Glomerular visceral epithelial cell (primary cell): ENCODE measurements at regions not wholly inside any gene's neighbourhood (a gene's known extent, or its start where the extent isn't known, plus 50 kb on each side); places are given as distances from the start of the nearest gene placed in this dataset.

Experiments used
- DNase-seq: peaks from one replicate; pipeline ENCODE4 v3.0.0-alpha.2; 2016; ENCODE audit errors: extremely low spot score

GRCh38 chr4:65918872-65919271 is 248.6 kb upstream of the EPHA5 start:
- no peak for DNase-seq

GRCh38 chr4:65918212-65918611 is 247.9 kb upstream of the EPHA5 start:
- no peak for DNase-seq

- peak; percentile 14 for DNase-seq
These were observed 247.2 kb upstream of the EPHA5 start for GRCh38 chr4:65917486-65917885.

DNA sequence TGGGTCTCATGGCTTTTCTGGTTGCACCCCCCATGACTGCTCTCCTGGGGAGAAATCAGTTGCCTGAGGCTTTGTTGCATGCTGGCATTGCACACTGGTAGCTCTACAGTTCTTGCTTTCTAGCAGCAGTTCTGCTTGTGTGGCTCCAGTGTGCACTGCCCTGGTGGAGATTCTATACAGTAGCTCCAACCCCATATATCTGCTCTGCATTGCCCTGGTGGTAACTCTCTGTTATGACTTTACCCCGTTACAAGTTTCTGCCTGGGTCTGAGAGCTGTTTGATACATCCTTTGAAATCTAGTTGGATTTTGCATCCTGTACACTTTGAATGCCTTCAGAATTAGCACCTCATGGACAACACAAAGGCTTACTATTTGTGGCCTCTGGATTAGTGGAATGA is 241.4 kb upstream of the EPHA5 start:
- DNase-seq = no peak

DNA sequence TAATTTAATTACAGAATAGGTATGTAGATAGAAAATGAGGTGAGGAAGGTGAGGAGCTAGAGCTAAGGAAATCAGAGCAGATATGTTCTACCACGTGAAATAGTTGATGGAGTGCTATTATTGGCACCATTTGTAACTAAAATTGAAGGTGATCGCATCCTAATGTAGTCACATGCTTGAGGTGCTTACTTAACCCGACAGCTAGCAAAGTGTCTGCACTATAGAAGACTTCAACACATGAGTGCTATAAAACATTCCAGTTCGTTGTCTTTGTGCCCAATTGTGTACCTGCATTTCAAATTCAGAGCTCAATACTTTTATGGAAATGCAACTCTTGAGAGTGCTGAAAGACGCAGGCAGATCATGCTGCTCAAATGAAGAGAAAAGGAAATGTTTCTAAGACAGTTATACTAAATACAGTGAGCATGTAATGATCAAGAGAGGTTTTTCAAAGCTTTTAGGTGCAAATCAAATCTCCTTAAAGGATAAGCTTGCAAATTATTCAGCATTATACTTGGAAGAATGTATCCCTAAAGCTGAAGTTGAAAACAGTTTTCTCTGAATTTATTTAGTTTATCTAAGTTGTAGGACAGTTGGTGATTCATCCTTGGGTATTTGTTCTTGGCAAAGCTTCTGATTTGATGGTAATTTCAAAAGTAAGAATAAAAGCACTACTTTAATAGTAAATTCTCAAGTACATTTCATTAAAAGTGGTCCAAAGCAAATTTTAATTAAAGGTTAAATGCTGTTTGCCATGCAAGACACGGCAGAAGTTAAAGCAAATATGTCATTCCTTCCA is 223.9 kb upstream of the EPHA5 start:
- DNase-seq = no peak

DNA sequence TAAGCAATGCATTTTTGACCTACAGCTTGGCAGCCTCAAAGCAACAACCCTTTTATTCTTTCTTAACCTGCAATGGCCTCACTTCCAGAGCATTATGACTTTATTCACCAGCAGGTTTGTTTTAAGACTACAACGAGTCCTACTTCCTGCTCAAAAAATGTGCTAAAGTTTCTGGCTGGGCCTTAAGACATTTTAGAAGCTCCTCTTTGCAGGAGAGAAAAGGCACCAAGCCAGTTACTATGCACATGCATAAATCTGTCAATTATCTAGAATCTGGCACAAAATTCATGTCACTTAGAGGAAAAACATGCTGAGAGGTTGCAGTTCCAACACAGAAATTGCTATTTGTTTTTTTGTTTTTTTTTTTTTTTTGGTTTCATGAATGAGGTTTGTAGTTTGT is 223.0 kb upstream of the EPHA5 start:
- no peak for DNase-seq

GRCh38 chr4:65880594-65880993 is 210.3 kb upstream of the EPHA5 start:
- DNase-seq = no peak

GRCh38 chr4:65868096-65868824 is 198.0 kb upstream of the EPHA5 start:
- no peak for DNase-seq

- peak; percentile 7 for DNase-seq
These were observed 195.2 kb upstream of the EPHA5 start for GRCh38 chr4:65865489-65865888.

- DNase-seq = no peak
These were observed 191.7 kb upstream of the EPHA5 start for GRCh38 chr4:65861993-65862392.

- no peak for DNase-seq
These were observed 175.0 kb upstream of the EPHA5 start for GRCh38 chr4:65845199-65845773.

- DNase-seq = no peak
These were observed 169.1 kb upstream of the EPHA5 start for GRCh38 chr4:65839164-65839931.

- DNase-seq = no peak
These were observed 164.4 kb upstream of the EPHA5 start for GRCh38 chr4:65834707-65835106.

DNA sequence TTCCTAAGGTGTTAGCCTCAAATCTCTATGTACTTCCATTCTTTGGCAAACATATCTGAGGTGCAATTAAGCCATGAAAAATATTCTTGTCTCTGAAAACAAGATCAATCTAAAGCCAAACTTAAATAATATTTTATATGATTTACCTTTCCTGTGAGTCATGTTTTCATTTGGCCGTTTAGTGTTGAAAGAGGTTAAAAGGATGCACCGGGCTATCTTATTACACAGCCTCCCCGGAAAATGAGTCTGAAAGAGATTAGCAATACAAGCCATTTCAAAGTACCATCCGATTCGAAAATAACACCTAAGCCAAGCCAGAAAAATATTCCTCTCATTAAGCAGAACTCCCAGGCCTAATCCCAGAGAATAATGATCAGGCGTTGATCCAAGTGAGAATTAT is 161.5 kb upstream of the EPHA5 start:
- DNase-seq = no peak

DNA sequence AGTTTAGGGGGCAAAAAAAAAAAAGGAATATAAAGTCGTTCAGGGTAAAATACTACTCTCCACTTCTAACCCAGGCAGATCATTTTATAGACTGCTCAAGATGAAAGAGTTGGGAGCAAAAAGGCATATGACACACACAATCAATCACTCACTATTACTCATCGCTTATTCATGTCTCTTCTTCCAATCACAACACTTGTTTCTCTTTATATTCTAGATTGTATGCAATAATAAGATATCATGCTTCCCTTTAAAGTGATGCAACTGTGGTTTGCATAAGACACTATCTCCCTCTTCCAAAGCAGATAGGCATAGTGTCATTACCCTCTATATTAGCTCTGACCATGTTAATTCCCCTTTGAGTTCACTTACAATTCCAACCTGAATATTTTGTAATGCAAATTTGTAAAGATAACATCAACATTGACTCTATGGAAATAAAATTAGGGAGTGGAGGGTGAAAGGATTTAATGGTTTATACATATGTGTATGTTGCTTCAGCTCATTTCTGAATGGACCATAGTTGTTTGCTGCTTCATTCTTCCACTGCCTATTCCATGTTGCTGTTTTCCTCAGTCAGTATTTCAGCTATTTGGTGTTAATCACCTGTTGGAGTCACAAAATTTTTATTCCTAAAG is 154.9 kb upstream of the EPHA5 start:
- peak; percentile 3 for DNase-seq

- no peak for DNase-seq
These were observed 148.9 kb upstream of the EPHA5 start for GRCh38 chr4:65819192-65819591.

DNA sequence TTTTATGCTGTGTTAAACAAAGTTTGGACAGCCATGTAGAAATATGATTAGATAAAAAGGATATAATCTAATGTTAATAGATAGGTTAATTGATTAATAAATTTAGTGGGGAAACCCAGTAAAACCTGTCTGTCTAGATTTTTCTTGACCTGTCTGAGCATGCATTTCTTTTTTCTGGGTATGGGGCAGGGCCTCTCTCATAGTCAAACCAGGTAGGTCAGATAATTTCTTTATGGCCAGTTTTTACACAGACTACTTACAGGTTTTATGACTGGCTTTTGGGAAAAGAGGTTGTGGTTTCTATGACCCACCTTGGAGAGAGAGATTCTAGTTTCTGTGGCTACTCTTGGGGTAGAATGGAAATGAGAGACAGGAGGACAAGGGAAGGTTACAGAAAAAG is 135.6 kb upstream of the EPHA5 start:
- no peak for DNase-seq

DNA sequence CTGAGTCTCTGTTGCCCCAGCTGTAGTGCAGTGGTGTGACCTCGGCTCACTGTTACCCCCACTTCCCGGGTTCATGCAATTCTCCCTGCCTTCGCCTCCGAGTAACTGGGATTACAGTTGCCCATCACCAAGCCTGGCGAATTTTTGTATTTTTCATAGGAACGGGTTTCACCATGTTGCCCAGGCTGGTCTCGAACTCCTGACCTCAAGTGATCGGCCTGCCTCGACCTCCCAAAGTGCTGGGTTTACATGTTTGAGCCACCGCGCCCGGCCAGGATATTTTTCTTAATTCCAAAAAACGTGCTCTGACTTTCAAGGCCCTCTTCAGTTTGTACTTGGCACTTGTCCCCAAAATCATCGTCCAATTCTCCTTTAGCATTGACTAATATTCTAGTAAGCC is 129.2 kb upstream of the EPHA5 start:
- no peak for DNase-seq

- peak; percentile 15 for DNase-seq
These were observed 128.3 kb upstream of the EPHA5 start for GRCh38 chr4:65798498-65799127.

- peak; percentile 15 for DNase-seq
These were observed 121.6 kb upstream of the EPHA5 start for GRCh38 chr4:65791812-65792308.
